Activated CD4-positive, alpha-beta T cell treated with anti-CD3 and anti-CD28 coated beads, Interleukin-2, amount 50 U/mL, for 4 hours (primary cell): ENCODE measurements at regions not wholly inside any gene's neighbourhood (a gene's known extent, or its start where the extent isn't known, plus 50 kb on each side); places are given as distances from the start of the nearest gene placed in this dataset.

Experiments used
- DNase-seq, 2 experiments: peaks; one replicate each; pipeline ENCODE4 v3.0.0-alpha.2; 2020

GRCh38 chr14:58815794-58816193, 178.0 kb downstream of the DACT1 start:
- no peak for DNase-seq

GRCh38 chr14:58816416-58817115, 178.8 kb downstream of the DACT1 start:
- no peak for DNase-seq

GRCh38 chr14:58817846-58818245, 180.1 kb downstream of the DACT1 start:
- no peak for DNase-seq

- DNase-seq = no peak
Measured at GRCh38 chr14:58820032-58820431, 182.3 kb downstream of the DACT1 start.

GRCh38 chr14:58821421-58821820, 183.7 kb downstream of the DACT1 start:
- DNase-seq = no peak

GRCh38 chr14:58822856-58823255, 185.1 kb downstream of the DACT1 start:
- no peak for DNase-seq

- DNase-seq = no peak
Measured at GRCh38 chr14:58823312-58823711, 185.6 kb downstream of the DACT1 start.

GRCh38 chr14:58824106-58824505, 186.3 kb downstream of the DACT1 start:
- no peak for DNase-seq

- no peak for DNase-seq
Measured at GRCh38 chr14:58824796-58825195, 187.0 kb downstream of the DACT1 start.

GRCh38 chr14:58825606-58826005, 187.8 kb downstream of the DACT1 start:
- DNase-seq = no peak

- DNase-seq = no peak
Measured at GRCh38 chr14:58826845-58827686, 189.3 kb downstream of the DACT1 start.

GRCh38 chr14:58828298-58828697, 190.5 kb downstream of the DACT1 start:
- no peak for DNase-seq

GRCh38 chr14:58829594-58829993, 191.8 kb downstream of the DACT1 start:
- no peak for DNase-seq

GRCh38 chr14:58830121-58830520, 192.4 kb downstream of the DACT1 start:
- DNase-seq = no peak

- no peak for DNase-seq
Measured at GRCh38 chr14:58832095-58832521, 194.3 kb downstream of the DACT1 start.

- no peak for DNase-seq
Measured at GRCh38 chr14:58833634-58834378, 196.0 kb downstream of the DACT1 start.

- DNase-seq = no peak
Measured at GRCh38 chr14:58836303-58836974, 198.7 kb downstream of the DACT1 start.

- no peak for DNase-seq
Measured at GRCh38 chr14:58839233-58839632, 201.5 kb downstream of the DACT1 start.

GRCh38 chr14:58844544-58844943, 206.8 kb downstream of the DACT1 start:
- DNase-seq = no peak

GRCh38 chr14:58846682-58847465, 209.1 kb downstream of the DACT1 start:
- DNase-seq = no peak

- DNase-seq = no peak
Measured at GRCh38 chr14:58848365-58848764, 210.6 kb downstream of the DACT1 start.

- no peak for DNase-seq
Measured at GRCh38 chr14:58849601-58850000, 211.8 kb downstream of the DACT1 start.
